PC-3 (cell line): ENCODE measurements at regions not wholly inside any gene's neighbourhood (a gene's known extent, or its start where the extent isn't known, plus 50 kb on each side); places are given as distances from the start of the nearest gene placed in this dataset.

Experiments used
- ATAC-seq: fragments of 200-7000 bp; cut with Tn5 transposase; 2 replicates; pipeline ENCODE4 v1.9.1; 2020; ENCODE audit warnings: mild to moderate bottlenecking, moderate library complexity
- BruUV-seq: library from RNA; stranded (reverse); fragments of 400-500 nt; replicated peaks from 2 replicates; lab custom pipeline; 2021; lab: Mats Ljungman, UMichigan
- CTCF ChIA-PET: fragments of 300-600 bp; sonication (Branson Sonifier 250); formaldehyde crosslinking; loops from one replicate; lab custom pipeline; 2022; ENCODE audit warnings: antibody characterized with exemption; lab: Charles Lee
- POLR2A ChIA-PET: fragments of 300-600 bp; sonication (Branson Sonifier 250); formaldehyde crosslinking; loops from one replicate; lab custom pipeline; 2022; ENCODE audit warnings: antibody characterized with exemption; ENCODE audit not compliant: unreplicated experiment; lab: Charles Lee
- DNase-seq: peaks from one replicate; pipeline ENCODE4 v3.0.0-alpha.2; 2015
- H2AFZ ChIP-seq: fragments of 300-600 bp; sonication (generic); 2 replicates; pipeline ENCODE4 v1.6.0; 2016; ENCODE audit warnings: antibody characterized with exemption, low read length
- H3F3A ChIP-seq: fragments of 300-600 bp; sonication (generic); one replicate; pipeline ENCODE4 v1.6.0; 2017; ENCODE audit warnings: antibody characterized with exemption, low read length, control low read depth, mild to moderate bottlenecking; ENCODE audit not compliant: unreplicated experiment
- H3K27ac ChIP-seq: fragments of 300-600 bp; sonication (generic); 2 replicates; pipeline ENCODE4 v1.5.1; 2016; ENCODE audit warnings: mild to moderate bottlenecking, low read length
- H3K27me3 ChIP-seq: fragments of 300-600 bp; sonication (generic); 2 replicates; pipeline ENCODE4 v1.6.1; 2016; ENCODE audit warnings: low read length, mixed read lengths
- H3K36me3 ChIP-seq: fragments of 300-600 bp; sonication (generic); 2 replicates; pipeline ENCODE4 v1.6.1; 2016; ENCODE audit warnings: low read depth, mixed run types, low read length, mixed read lengths
- H3K4me1 ChIP-seq: fragments of 300-600 bp; sonication (generic); 2 replicates; pipeline ENCODE4 v1.5.1; 2016; ENCODE audit warnings: low read length; ENCODE audit not compliant: insufficient read depth
- H3K4me2 ChIP-seq: fragments of 300-600 bp; sonication (generic); 2 replicates; pipeline ENCODE4 v1.6.0; 2016; ENCODE audit warnings: low read length
- H3K4me3 ChIP-seq: fragments of 300-600 bp; sonication (generic); 2 replicates; pipeline ENCODE4 v1.5.1; 2016; ENCODE audit warnings: mild to moderate bottlenecking, low read length, mixed read lengths
- H3K79me2 ChIP-seq: fragments of 300-600 bp; sonication (generic); 2 replicates; pipeline ENCODE4 v1.6.1; 2017; ENCODE audit warnings: low read length, mixed read lengths
- H3K9ac ChIP-seq: fragments of 300-600 bp; sonication (generic); 2 replicates; pipeline ENCODE4 v1.6.0; 2016; ENCODE audit warnings: mild to moderate bottlenecking, low read length
- H3K9me2 ChIP-seq: fragments of 300-600 bp; sonication (generic); replicated peaks from 2 replicates; pipeline ENCODE4 v1.6.1; 2016; ENCODE audit warnings: mixed run types, low read length, mixed read lengths
- H3K9me3 ChIP-seq: fragments of 300-600 bp; sonication (generic); 2 replicates; pipeline ENCODE4 v1.6.1; 2016; ENCODE audit warnings: low read length, mixed read lengths
- H4K20me1 ChIP-seq: fragments of 300-600 bp; sonication (generic); 2 replicates; pipeline ENCODE4 v1.6.1; 2016; ENCODE audit warnings: low read length, mixed read lengths
- EZH2 ChIP-seq: fragments of 300-600 bp; sonication (generic); IDR thresholded peaks from one replicate; pipeline ENCODE4 v1.6.1; 2017; ENCODE audit warnings: antibody characterized with exemption, mild to moderate bottlenecking, low read length; ENCODE audit not compliant: unreplicated experiment
- EZH2phosphoT487 ChIP-seq: fragments of 300-600 bp; sonication (generic); IDR thresholded peaks from 2 replicates; pipeline ENCODE4 v1.6.1; 2018; ENCODE audit warnings: mild to moderate bottlenecking, antibody characterized with exemption, low read length, borderline replicate concordance
- intact Hi-C: fragments of 100-400 bp; cut with micrococcal nuclease; formaldehyde crosslinking; loops from 2 replicates; pipeline ENCODE4 v1.9.0; 2023
- TF ChIP-seq, protein P1 (sequence below): fragments of 300-600 bp; sonication (generic); conservative IDR thresholded peaks from 2 replicates; pipeline ENCODE4 v1.5.1; 2017; ENCODE audit warnings: antibody characterized with exemption, low read depth, mild to moderate bottlenecking, low read length

DNA sequence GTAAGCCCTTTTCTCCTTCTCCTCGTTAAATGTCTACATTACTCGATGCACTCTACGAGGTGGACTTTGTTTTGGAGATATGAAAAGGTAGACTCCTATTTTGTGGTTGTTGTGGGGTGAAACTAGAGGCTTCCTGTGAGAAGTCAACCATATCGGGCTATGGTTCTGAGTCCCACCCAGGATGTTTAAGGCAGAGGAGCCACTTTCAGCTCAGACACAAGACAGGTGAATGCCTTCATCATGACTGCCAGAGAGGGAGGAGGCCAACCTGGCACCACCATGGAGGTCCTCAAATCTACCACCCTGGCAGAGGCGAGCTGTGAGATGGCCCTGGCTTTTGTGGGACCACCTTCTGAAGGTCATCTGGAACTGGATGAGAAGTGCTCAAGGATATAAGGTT is 154.4 kb upstream of the KLF3 start:
- DNase-seq (no peak), ATAC-seq (no peak)
- Histone ChIP-seq H3K9me3 (no peaks in the 10 kb centered on the region), H3K4me2 (no peak overlapping the region), H3K4me3 (no peak overlapping the region), H3K27me3 (no peaks in the 10 kb centered on the region), H3K79me2 (no peaks in the 10 kb centered on the region), H3F3A (no peaks in the 10 kb centered on the region), H3K9me2 (no peaks in the 10 kb centered on the region), H3K4me1 (no peaks in the 10 kb centered on the region), H2AFZ (no peak overlapping the region), H3K9ac (no peak overlapping the region), H3K27ac (no peak overlapping the region), H4K20me1 (no peaks in the 10 kb centered on the region), H3K36me3 (no peaks in the 10 kb centered on the region)
- ChIA-PET CTCF (no interaction called here), POLR2A (no interaction called here)
- TF ChIP-seq, protein P1, sequence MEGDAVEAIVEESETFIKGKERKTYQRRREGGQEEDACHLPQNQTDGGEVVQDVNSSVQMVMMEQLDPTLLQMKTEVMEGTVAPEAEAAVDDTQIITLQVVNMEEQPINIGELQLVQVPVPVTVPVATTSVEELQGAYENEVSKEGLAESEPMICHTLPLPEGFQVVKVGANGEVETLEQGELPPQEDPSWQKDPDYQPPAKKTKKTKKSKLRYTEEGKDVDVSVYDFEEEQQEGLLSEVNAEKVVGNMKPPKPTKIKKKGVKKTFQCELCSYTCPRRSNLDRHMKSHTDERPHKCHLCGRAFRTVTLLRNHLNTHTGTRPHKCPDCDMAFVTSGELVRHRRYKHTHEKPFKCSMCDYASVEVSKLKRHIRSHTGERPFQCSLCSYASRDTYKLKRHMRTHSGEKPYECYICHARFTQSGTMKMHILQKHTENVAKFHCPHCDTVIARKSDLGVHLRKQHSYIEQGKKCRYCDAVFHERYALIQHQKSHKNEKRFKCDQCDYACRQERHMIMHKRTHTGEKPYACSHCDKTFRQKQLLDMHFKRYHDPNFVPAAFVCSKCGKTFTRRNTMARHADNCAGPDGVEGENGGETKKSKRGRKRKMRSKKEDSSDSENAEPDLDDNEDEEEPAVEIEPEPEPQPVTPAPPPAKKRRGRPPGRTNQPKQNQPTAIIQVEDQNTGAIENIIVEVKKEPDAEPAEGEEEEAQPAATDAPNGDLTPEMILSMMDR, result no peak
- TF ChIP-seq EZH2phosphoT487, result no peak
- no peak for TF ChIP-seq EZH2
- BruUV-seq, result no TSS peak
- intact Hi-C loops, result no loop called here

DNA sequence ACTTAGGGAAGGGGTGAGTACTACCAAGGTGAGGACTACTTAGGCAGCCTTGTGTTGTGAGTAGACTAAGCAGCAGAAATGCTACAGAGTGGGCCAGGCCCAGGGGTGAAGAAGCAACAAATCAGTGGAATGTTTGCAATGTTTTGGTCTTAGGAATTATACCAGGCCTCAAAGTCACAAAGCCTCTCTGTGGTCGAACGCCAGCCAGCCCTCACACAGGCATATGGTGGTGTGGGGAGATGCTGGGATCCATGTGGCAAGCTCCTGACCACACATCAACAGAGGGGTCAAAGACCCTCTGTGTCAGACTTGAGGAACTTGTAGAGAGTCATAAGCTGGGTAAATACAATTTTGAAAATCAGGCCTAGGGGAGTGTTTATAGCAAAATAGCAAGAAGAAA is 153.8 kb upstream of the KLF3 start:
- DNase-seq (no peak), ATAC-seq (no peak)
- Histone ChIP-seq H3K9me3 (no peaks in the 10 kb centered on the region), H3K27me3 (no peaks in the 10 kb centered on the region), H3K4me1 (no peaks in the 10 kb centered on the region), H3K9me2 (no peaks in the 10 kb centered on the region), H3K4me3 (no peak overlapping the region), H3K36me3 (no peaks in the 10 kb centered on the region), H3K9ac (no peak overlapping the region), H4K20me1 (no peaks in the 10 kb centered on the region), H3F3A (no peaks in the 10 kb centered on the region), H3K4me2 (no peak overlapping the region), H3K79me2 (no peaks in the 10 kb centered on the region), H2AFZ (no peak overlapping the region), H3K27ac (no peak overlapping the region)
- intact Hi-C loops, result loop anchor here (10.0 kb wide), 1 partner anchor 165 kb away; no protein-coding TSS in a partner anchor
- ChIA-PET POLR2A (no interaction called here), CTCF (no interaction called here)
- TF ChIP-seq, protein P1, result no peak
- TF ChIP-seq EZH2phosphoT487 (no peak), EZH2 (no peak)
- no TSS peak for BruUV-seq

DNA sequence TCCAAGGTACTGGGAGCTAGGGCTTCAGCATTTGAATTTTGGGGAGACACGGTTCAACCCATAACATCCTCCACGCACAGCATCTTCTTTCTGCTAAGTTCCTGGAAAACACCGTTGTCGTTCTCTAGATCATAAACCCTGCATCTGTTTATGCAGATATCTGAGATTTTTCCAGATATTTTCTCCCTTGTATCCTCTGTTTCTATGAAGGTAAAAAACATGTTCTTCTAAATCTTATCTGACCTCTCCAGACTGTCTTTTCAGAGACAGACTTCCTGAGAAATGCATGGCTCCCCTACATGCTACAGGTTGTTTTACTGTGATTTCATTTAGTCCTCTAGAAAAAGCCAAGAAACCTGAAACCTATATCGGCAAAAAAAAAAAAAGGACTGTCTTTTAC is 152.3 kb upstream of the KLF3 start:
- no peaks in the 10 kb centered on the region for H3K9me2 ChIP-seq
- intact Hi-C loops, result loop anchor here (10.0 kb wide), 1 partner anchor 163 kb away; no protein-coding TSS in a partner anchor
- H3K27ac ChIP-seq, result no peak overlapping the region
- no peaks in the 10 kb centered on the region for H3K9me3 ChIP-seq
- H3K79me2 ChIP-seq, result no peaks in the 10 kb centered on the region
- H3K4me2 ChIP-seq, result no peak overlapping the region
- H3K36me3 ChIP-seq, result no peaks in the 10 kb centered on the region
- TF ChIP-seq, protein P1, result no peak
- no peak for TF ChIP-seq EZH2
- no peak for TF ChIP-seq EZH2phosphoT487
- H3K4me3 ChIP-seq, result no peak overlapping the region
- no peaks in the 10 kb centered on the region for H3F3A ChIP-seq
- no peaks in the 10 kb centered on the region for H4K20me1 ChIP-seq
- no peaks in the 10 kb centered on the region for H3K27me3 ChIP-seq
- no peak overlapping the region for H3K9ac ChIP-seq
- POLR2A ChIA-PET, result no interaction called here
- no TSS peak for BruUV-seq
- no peak for ATAC-seq
- H2AFZ ChIP-seq, result no peak overlapping the region
- CTCF ChIA-PET, result no interaction called here
- H3K4me1 ChIP-seq, result no peaks in the 10 kb centered on the region
- DNase-seq, result no peak
